Dermis microvascular lymphatic vessel endothelial cell (primary cell): ENCODE measurements at regions not wholly inside any gene's neighbourhood (a gene's known extent, or its start where the extent isn't known, plus 50 kb on each side); places are given as distances from the start of the nearest gene placed in this dataset.

Source experiments
- DNase-seq, 2 donors: peaks; one replicate each; pipeline versions ENCODE4 v3.0.0 to v3.0.0-alpha.2; 2010; ENCODE audit warnings: low read depth in 2 of 2

- DNase-seq, result no peak
Measured at GRCh38 chr17:15109608-15110007, 155.5 kb downstream of the PMP22 start.

DNA sequence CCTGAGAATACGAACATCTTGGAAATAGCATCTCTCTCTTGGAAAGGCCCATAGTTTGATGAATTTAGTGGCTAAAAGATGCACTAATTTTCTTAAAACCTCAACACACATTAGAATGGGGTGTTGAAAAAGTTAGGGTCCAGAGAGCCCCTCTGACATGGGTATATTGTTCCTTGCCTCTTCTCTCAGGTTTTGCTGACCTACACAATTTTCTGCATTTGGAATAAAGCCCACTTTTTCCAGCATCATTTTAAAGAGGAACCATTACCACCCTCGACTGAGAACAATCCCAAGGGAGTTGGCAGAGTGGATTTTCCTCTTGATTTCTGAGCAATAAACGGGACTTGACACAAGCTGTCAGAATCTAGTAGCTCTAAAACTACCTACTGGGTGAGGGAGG is 156.1 kb downstream of the PMP22 start:
- DNase-seq, result no peak

DNA sequence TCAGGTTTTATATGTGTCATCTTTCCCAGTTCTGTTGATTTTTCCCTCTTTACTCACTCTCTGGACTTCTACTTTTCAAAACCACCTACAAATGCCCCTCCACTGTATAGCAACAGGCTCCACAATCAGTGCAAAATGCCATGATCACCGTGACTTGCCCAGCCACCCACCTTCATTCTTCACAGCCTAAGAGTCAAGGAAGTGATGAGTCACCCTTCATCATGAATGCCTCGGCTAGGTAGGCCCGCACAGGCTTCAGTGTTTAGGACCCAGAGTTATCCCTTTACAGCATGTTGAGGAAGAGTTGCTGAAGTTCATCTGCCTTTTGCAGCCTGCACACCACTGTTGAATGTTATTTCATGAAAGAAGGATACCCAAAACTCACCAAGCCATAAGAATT is 158.6 kb downstream of the PMP22 start:
- DNase-seq, result no peak

- no peak for DNase-seq
Measured at GRCh38 chr17:15103785-15104184, 161.3 kb downstream of the PMP22 start.

DNA sequence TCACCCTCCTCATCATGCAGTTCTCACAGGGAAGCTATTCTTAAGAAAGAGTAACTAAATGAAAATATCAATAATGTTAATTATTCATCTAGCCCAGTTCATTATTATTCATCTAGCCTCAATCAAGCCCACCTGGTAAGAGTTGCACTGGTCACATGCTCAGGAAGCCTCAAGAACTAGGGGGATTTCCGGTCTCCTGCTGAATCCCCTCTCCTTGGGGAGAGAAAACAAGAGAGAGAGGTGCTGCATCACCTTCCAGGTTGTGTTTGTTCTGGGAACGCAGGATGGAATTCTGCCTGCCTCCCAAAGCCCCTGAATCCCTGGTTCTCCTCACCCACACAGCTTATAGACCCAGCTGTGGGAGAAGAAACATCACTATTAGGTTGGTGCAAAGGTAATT is 164.0 kb downstream of the PMP22 start:
- DNase-seq, result no peak

DNA sequence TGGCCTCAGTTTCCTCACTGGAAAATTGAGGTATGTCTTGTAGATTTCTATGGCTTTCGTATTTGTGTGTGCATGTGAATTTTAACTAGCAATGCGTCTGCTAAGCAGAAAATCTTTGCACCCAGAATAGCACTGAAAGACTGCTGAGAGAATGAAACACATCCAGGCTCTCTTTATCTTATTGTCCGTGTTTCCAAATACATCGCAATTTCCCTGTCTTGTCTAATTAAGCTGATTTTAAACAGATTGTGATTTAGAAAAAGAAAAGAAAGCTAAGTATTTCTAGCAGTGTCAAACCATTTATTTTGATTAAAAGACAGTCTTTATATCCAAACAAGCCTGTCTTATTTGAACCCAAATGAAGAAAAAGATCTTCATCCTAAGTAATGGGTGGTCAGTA is 168.6 kb downstream of the PMP22 start:
- DNase-seq, result no peak

DNA sequence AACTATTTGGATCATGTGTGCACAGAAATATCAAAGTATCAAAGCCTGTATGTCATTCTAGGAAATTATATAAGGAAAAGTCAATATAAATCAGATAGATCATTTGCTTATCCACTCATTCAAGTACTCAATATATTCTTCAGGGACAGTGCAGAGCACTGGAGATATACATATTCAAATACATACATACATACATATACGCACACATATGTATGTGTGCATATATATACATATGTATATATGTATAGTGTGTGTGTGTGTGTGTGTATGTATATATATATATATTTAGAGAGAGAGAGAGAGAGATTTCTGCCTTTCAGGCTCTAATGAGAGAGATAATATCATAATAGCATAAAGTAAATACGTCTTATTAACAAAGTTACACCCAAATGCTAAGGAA is 169.2 kb downstream of the PMP22 start:
- DNase-seq, result no peak

DNA sequence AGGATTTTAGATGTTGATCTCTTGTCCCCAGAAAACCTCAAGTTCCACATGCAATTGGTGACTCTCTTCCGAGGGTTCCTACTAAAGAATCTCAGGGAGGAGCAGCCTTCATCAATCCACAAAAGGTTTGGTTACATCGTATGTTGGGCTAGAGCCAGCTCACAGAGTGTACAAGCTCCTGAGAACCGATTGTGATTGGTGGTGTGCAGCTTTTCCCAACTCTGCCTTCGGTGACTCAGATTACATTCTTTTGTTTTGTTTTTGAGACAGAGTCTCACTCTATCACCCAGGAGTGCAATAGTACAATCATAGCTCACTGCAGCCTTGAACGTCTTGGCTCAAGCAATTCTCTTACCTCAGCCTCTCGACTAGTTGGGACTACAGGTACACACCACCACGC is 172.4 kb downstream of the PMP22 start:
- DNase-seq, result no peak

- DNase-seq, result no peak
Measured at GRCh38 chr17:15092261-15092660, 172.9 kb downstream of the PMP22 start.

DNA sequence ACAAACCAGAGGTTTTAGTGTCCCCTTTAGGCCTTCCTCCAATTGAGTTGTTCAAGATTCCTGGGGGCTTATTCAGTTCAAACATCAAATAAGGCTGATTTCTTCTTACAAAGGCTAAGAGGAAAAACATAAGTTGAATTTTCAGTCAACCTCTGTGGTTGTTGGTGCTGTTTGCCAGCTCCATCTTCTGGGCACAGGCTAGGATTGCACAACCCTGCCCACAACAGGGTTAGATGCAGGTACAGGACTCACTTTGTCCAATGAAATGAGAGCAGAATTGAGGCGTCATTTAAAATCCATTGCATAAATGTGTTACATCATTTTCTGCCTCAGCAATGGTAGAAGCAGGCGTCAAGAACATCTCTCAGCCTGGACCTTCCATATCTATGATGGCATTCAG is 173.3 kb downstream of the PMP22 start:
- DNase-seq, result no peak

DNA sequence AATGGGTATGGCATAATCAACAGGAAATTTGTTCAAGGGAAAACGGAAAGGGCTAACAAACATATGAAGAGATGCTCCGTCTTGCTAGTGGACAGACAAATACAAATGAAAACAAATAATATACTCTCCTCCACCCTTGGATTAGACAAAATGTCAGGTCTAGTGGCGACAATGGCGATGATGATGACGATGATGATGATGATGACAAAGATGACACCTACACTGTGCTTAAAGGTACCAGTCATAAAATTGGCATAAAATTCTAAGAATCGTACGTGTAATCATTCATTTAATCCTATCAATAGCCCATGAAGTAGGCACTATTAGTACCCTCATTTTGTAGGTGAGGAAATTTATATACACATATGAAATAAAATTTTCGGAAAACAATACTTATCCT is 174.6 kb downstream of the PMP22 start:
- DNase-seq, result no peak

DNA sequence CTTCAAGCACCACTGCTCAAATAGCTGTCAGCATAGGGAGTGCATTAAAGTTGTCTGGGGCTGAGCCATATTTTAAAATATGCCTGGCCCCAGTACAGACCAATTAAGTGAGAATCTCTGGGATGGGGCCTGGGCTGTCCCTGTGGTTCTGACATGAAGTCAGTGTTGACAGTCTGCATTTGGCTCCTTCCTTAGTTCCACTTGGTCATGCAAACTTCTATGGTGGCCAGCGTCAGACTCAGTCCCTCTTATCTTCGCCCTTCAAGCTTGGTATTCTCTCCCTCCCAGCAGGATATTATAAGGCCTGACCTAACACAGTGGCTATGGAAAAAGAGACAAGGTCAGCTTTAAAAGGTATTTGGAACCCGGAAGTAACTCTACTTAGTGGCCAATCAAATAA is 177.2 kb downstream of the PMP22 start:
- no peak for DNase-seq

- no peak for DNase-seq
Measured at GRCh38 chr17:15086776-15087295, 178.3 kb downstream of the PMP22 start.

DNA sequence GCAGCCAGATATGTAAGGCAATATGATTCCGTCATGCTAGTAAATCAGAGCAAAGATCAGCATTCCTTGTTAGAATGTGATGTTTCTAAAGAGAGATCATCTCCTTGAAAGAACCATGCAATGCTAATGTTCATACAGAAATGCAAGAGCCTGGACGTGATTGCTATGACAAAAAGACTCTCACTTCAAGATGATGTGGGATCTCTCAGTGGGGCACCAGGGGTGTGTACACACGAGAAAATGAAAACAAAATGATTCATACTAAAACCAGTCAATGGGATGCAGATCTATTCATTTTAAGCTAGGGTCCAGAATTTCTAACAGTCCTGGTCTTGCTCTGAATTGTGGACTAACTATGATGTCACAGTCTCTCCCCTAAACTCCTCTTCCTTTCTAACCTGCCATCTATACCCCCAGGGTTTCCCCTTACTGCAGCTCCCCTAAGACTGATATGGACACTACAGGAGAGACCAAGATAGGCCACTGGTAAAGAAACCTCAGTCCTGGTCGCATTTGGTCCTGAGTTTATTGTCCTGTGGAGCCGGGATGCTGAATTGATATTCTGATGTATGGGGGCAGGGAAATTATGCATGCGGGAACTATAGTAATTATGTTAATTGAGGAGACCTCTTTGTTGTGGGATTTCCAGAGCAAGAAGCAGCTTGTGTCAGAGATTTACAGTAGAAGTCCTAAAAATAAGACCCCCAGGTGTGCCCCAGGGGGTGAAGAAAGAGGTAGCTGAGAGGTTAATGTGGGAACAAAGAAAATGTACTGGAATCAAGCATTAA is 179.0 kb downstream of the PMP22 start:
- DNase-seq, result no peak

GRCh38 chr17:15083225-15083624 is 181.9 kb downstream of the PMP22 start:
- no peak for DNase-seq

GRCh38 chr17:15081008-15081407 is 184.1 kb downstream of the PMP22 start:
- DNase-seq, result no peak

- no peak for DNase-seq
Measured at GRCh38 chr17:15078570-15078969, 186.6 kb downstream of the PMP22 start.

DNA sequence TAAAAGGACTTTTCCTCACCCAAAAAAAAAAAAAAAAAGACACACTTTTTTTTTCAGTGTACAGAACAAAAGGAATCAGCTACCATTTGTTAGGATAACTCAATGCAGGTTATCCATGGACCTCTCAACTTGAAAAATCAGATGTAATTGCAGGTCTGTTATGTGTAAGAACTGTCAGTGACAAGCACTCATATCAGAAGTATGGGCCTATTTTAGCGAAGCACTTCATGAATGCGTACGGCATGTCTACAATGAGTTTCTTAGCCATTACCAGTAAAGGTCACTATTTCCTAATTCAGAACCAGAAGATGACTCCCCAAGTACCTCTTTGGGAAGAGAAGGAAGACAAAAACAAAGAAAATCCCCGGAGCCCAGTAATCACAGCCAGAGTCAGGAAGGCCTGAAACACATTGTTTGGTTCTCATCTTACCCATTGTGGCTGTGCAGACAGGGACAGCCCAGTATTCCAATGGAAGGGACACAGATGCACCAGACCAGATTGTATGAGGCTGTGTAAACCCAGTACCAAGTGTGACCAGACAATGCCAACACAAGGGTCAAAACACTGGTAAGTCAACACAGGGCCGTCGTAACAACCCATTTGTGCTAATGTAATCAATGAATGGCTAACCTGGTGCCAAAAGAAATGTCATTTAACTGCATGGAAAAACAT is 188.0 kb downstream of the PMP22 start:
- no peak for DNase-seq

DNA sequence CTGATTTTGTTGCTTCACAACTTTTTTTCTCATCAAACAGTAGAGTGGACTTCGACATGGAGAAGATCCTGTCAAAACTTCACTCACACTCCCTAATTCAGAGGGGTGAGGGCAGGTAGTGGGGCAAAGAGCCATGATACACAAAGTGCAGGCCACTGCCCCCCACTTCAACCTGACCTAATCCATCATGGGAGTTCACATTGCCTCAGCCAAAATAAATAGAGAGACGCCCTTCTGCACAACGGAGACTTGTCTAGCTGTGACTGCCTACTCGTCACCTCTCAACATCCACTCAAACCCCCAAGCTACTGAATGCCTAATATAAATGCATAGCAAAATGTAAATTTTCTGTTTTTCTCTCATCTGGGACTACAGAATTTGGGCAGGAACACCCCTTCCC is 213.2 kb downstream of the PMP22 start:
- DNase-seq, result no peak

GRCh38 chr17:15049795-15050160 is 215.3 kb downstream of the PMP22 start:
- DNase-seq, result no peak

- no peak for DNase-seq
Measured at GRCh38 chr17:15048933-15049794, 216.0 kb downstream of the PMP22 start.

GRCh38 chr17:15048381-15048780 is 216.7 kb downstream of the PMP22 start:
- DNase-seq, result no peak
